Kidney (tissue), 13 donors: ENCODE measurements at regions not wholly inside any gene's neighbourhood (a gene's known extent, or its start where the extent isn't known, plus 50 kb on each side); places are given as distances from the start of the nearest gene placed in this dataset.

Source experiments
- DNase-seq, 5 donors: peaks; one replicate each; pipeline ENCODE4 v3.0.0-alpha.2; 2013 to 2020
- FAIRE-seq: peaks from 2 replicates; lab custom pipeline; 2012; peaks lifted over from hg19 to GRCh38; lab: Jason Lieb, UNC
- H3K27ac ChIP-seq, 2 donors: one replicate each; pipeline ENCODE4 v1.7.0; 2013; ENCODE audit warnings: low read depth in 2 of 2, low read length in 2 of 2, inconsistent platforms in 1 of 2
- H3K27me3 ChIP-seq: one replicate; pipeline ENCODE4 v1.7.1; 2013; ENCODE audit warnings: low read length, inconsistent platforms; ENCODE audit not compliant: control insufficient read depth, insufficient read depth
- H3K36me3 ChIP-seq, 3 donors: one replicate each; pipeline versions ENCODE4 v1.7.0 to v1.7.1; 2013; ENCODE audit warnings: low read length in 3 of 3, control low read depth in 1 of 3, inconsistent platforms in 1 of 3; ENCODE audit not compliant: insufficient read depth in 3 of 3, control insufficient read depth in 2 of 3
- H3K4me1 ChIP-seq, 3 donors: one replicate each; pipeline versions ENCODE4 v1.7.0 to v1.7.1; 2013; ENCODE audit warnings: low read length in 3 of 3, inconsistent platforms in 1 of 3, low read depth in 1 of 3; ENCODE audit not compliant: control insufficient read depth in 2 of 3, insufficient read depth in 2 of 3
- H3K4me3 ChIP-seq, 3 donors: one replicate each; pipeline versions ENCODE4 v1.7.0 to v1.8.1; 2013; ENCODE audit warnings: low read length in 3 of 3, control low read depth in 1 of 3, inconsistent platforms in 1 of 3
- H3K9ac ChIP-seq, 3 donors: one replicate each; pipeline versions ENCODE4 v1.7.0 to v1.7.1; 2013; ENCODE audit warnings: low read length in 3 of 3, control low read depth in 1 of 3, inconsistent platforms in 1 of 3
- H3K9me3 ChIP-seq, 3 donors: one replicate each; pipeline versions ENCODE4 v1.7.0 to v1.7.1; 2013; ENCODE audit warnings: low read length in 3 of 3, control low read depth in 1 of 3, inconsistent platforms in 1 of 3; ENCODE audit not compliant: control insufficient read depth in 2 of 3, insufficient read depth in 1 of 3
- CTCF ChIP-seq: IDR thresholded peaks from 3 replicates; pipeline ENCODE4 v1.5.1; 2012; ENCODE audit warnings: mild to moderate bottlenecking, moderate library complexity, borderline replicate concordance; ENCODE audit not compliant: insufficient read depth; ENCODE audit errors: extremely low read depth
- intact Hi-C: fragments of 100-400 bp; cut with DNase I; formaldehyde crosslinking; loops from one replicate; pipeline ENCODE4 v1.11.1; 2022
- donor health status: control.
- donor health status: control.
- donor health status: control.
- donor health status: control.
- donor health status: control.
- donor health status: DM: yes; HTN: yes; CAD: no.
- donor health status: Normal renal cell carcinoma (clear cell type).

GRCh38 chr5:130277522-130277921 lies 373.3 kb downstream of the CHSY3 start:
- Histone ChIP-seq H3K27me3 (no peaks in the 10 kb centered on the region), H3K4me1 (no peaks in the 10 kb centered on the region), H3K9ac (no peak overlapping the region), H3K9me3 (no peaks in the 10 kb centered on the region), H3K4me3 (no peak overlapping the region), H3K27ac (no peak overlapping the region), H3K36me3 (no peaks in the 10 kb centered on the region)
- no peak for FAIRE-seq
- TF ChIP-seq CTCF = no peak
- intact Hi-C loops = no loop called here
- no peak for DNase-seq

GRCh38 chr5:130277002-130277401 lies 372.7 kb downstream of the CHSY3 start:
- H3K4me3 ChIP-seq = no peak overlapping the region
- no peaks in the 10 kb centered on the region for H3K36me3 ChIP-seq
- intact Hi-C loops = no loop called here
- H3K9me3 ChIP-seq = no peaks in the 10 kb centered on the region
- H3K9ac ChIP-seq = no peak overlapping the region
- FAIRE-seq (no peak), DNase-seq (peak in 1 of 5 donors; percentile 47)
- H3K27ac ChIP-seq = no peak overlapping the region
- TF ChIP-seq CTCF = no peak
- H3K4me1 ChIP-seq = no peaks in the 10 kb centered on the region
- H3K27me3 ChIP-seq = no peaks in the 10 kb centered on the region

- DNase-seq = no peak
- H3K27ac ChIP-seq = no peak overlapping the region
- TF ChIP-seq CTCF = no peak
Measured at GRCh38 chr5:130272837-130273236, 368.6 kb downstream of the CHSY3 start.

GRCh38 chr5:130270786-130271185 lies 366.5 kb downstream of the CHSY3 start:
- Histone ChIP-seq H3K9me3 (no peaks in the 10 kb centered on the region), H3K4me3 (no peak overlapping the region), H3K27ac (no peak overlapping the region), H3K9ac (no peak overlapping the region), H3K36me3 (no peaks in the 10 kb centered on the region), H3K27me3 (no peaks in the 10 kb centered on the region), H3K4me1 (no peaks in the 10 kb centered on the region)
- intact Hi-C loops = no loop called here
- no peak for TF ChIP-seq CTCF
- DNase-seq = no peak
- no peak for FAIRE-seq

More at GRCh38 chr5:130272837-130273236, 368.6 kb downstream of the CHSY3 start:
- intact Hi-C loops = no loop called here
- no peak overlapping the region for H3K4me3 ChIP-seq
- no peaks in the 10 kb centered on the region for H3K27me3 ChIP-seq
- H3K9ac ChIP-seq = no peak overlapping the region
- H3K36me3 ChIP-seq = no peaks in the 10 kb centered on the region
- FAIRE-seq = no peak
- H3K9me3 ChIP-seq = no peaks in the 10 kb centered on the region
- no peaks in the 10 kb centered on the region for H3K4me1 ChIP-seq
